K562 (cell line): ENCODE measurements at regions not wholly inside any gene's neighbourhood (a gene's known extent, or its start where the extent isn't known, plus 50 kb on each side); places are given as distances from the start of the nearest gene placed in this dataset.

ENCODE experiments used
- ATAC-seq: fragments of 200-7000 bp; cut with Tn5 transposase; 3 replicates; pipeline ENCODE4 v1.9.1; 2020; ENCODE audit warnings: moderate library complexity
- BruUV-seq: library from RNA; stranded (reverse); fragments of 400-500 nt; replicated peaks from 2 replicates; lab custom pipeline; 2021; lab: Mats Ljungman, UMichigan
- CTCF ChIA-PET: fragments of 300-600 bp; formaldehyde crosslinking; extraction: SDS; loops from one replicate; lab custom pipeline; 2021; ENCODE audit warnings: low intra/inter-chr PET ratio; lab: Yijun Ruan, JAX
- POLR2A ChIA-PET: fragments of 300-600, 350-650 bp; sonication (Branson Sonifier 250); formaldehyde crosslinking; extraction: SDS; loops from one replicate; lab custom pipeline; 2021; ENCODE audit warnings: antibody characterized with exemption, inconsistent platforms; lab: Yijun Ruan, JAX
- DNase-seq, 4 experiments: peaks; one replicate each; pipeline versions ENCODE4 v3.0.0 to v3.0.0-alpha.2; 2011 to 2018; ENCODE audit warnings: low spot score in 3 of 4, mixed read lengths in 3 of 4; ENCODE audit errors: extremely low read depth in 1 of 4
- FAIRE-seq: peaks from 2 replicates; lab custom pipeline; 2011; peaks lifted over from hg19 to GRCh38; lab: Jason Lieb, UNC
- H2AFZ ChIP-seq: 2 replicates; pipeline ENCODE4 v1.6.0; 2011; ENCODE audit warnings: low read depth, low read length, control low read depth, inconsistent platforms
- H3K27ac ChIP-seq: fragments of 200-600 bp; 3 replicates; pipeline ENCODE4 v1.8.0; 2011; ENCODE audit warnings: low read depth, mild to moderate bottlenecking, control low read depth, inconsistent platforms, low read length, moderate library complexity, mixed read lengths; ENCODE audit errors: extremely low read depth
- H3K27me3 ChIP-seq, 2 experiments: fragments of 300-600 bp in 1 of 2; 2 replicates in 1 of 2; 3 replicates in 1 of 2; pipeline versions ENCODE4 v1.6.0 to v1.8.0; 2011; ENCODE audit warnings: inconsistent platforms in 2 of 2, low read length in 2 of 2, mild to moderate bottlenecking in 1 of 2, mixed read lengths in 1 of 2, moderate library complexity in 1 of 2; ENCODE audit not compliant: control insufficient read depth in 2 of 2, insufficient read depth in 2 of 2
- H3K36me3 ChIP-seq: fragments of 300-600 bp; 3 replicates; pipeline ENCODE4 v1.8.0; 2011; ENCODE audit warnings: mild to moderate bottlenecking, low read length, inconsistent platforms; ENCODE audit not compliant: control insufficient read depth, insufficient read depth
- H3K4me1 ChIP-seq, 2 experiments: fragments of 200-600 bp in 1 of 2; replicated peaks in 1 of 2; 2 replicates in 1 of 2; 3 replicates in 1 of 2; pipeline versions ENCODE4 v1.5.1 to v1.8.0; 2011; ENCODE audit warnings: inconsistent platforms in 2 of 2, low read length in 2 of 2, mild to moderate bottlenecking in 1 of 2, mixed read lengths in 1 of 2, moderate library complexity in 1 of 2; ENCODE audit not compliant: control insufficient read depth in 2 of 2, insufficient read depth in 2 of 2
- H3K4me2 ChIP-seq: 2 replicates; pipeline ENCODE4 v1.6.1; 2011; ENCODE audit warnings: low read length, control low read depth, inconsistent platforms, mixed read lengths; ENCODE audit not compliant: insufficient read depth
- H3K4me3 ChIP-seq: fragments of 200-600 bp; sonication (generic), shearing (Covaris generic); 2 replicates; pipeline ENCODE4 v1.5.1; 2016; ENCODE audit warnings: control low read depth, inconsistent platforms
- H3K79me2 ChIP-seq: fragments of 200-600 bp; 3 replicates; pipeline ENCODE4 v1.8.0; 2011; ENCODE audit warnings: low read length, inconsistent platforms; ENCODE audit not compliant: control insufficient read depth, insufficient read depth
- H3K9ac ChIP-seq, 2 experiments: 2 replicates each; pipeline versions ENCODE4 v1.6.0 to v1.6.1; 2011; ENCODE audit warnings: low read depth in 2 of 2, low read length in 2 of 2, control low read depth in 1 of 2, inconsistent platforms in 1 of 2, mild to moderate bottlenecking in 1 of 2, mixed read lengths in 1 of 2; ENCODE audit not compliant: insufficient read depth in 1 of 2
- H3K9me1 ChIP-seq: one replicate; pipeline ENCODE4 v1.6.0; 2011; ENCODE audit warnings: inconsistent platforms, mild to moderate bottlenecking, low read length, moderate library complexity; ENCODE audit not compliant: control insufficient read depth, insufficient read depth
- H3K9me3 ChIP-seq: replicated peaks from 2 replicates; pipeline ENCODE4 v1.5.1; 2011; ENCODE audit warnings: low read depth, low read length, inconsistent platforms; ENCODE audit not compliant: control insufficient read depth, insufficient read depth
- H4K20me1 ChIP-seq: replicated peaks from 2 replicates; pipeline ENCODE4 v1.6.1; 2011; ENCODE audit warnings: low read length, inconsistent platforms, mixed read lengths; ENCODE audit not compliant: control insufficient read depth, insufficient read depth
- CBFB ChIP-seq: sonication (generic); formaldehyde crosslinking; IDR thresholded peaks from 2 replicates; pipeline ENCODE4 v1.4.0; 2020; ENCODE audit warnings: mild to moderate bottlenecking, missing genetic modification reagents
- CEBPB ChIP-seq: fragments of 450-650 bp; IDR thresholded peaks from 2 replicates; pipeline ENCODE4 v1.6.1; 2016; ENCODE audit warnings: missing genetic modification characterization, missing compliant biosample characterization
- CEBPG ChIP-seq, 3 experiments: fragments of 200-800 bp in 1 of 3; sonication (Bioruptor generic) in 1 of 3; sonication (generic) in 1 of 3; formaldehyde crosslinking in 1 of 3; IDR thresholded peaks in 2 of 3; conservative IDR thresholded peaks in 1 of 3; 2 replicates each; pipeline versions ENCODE4 v1.6.1 to v1.8.0; 2016 to 2022; ENCODE audit warnings: missing compliant biosample characterization in 2 of 3, missing genetic modification characterization in 2 of 3, mild to moderate bottlenecking in 1 of 3, missing genetic modification reagents in 1 of 3
- E2F8 ChIP-seq: fragments of 450-650 bp; IDR thresholded peaks from 2 replicates; pipeline ENCODE4 v1.7.1; 2018; ENCODE audit warnings: mild to moderate bottlenecking, low read depth; ENCODE audit not compliant: partially characterized antibody
- ESRRB ChIP-seq: fragments of 250-450 bp; sonication (Bioruptor Pico); IDR thresholded peaks from 2 replicates; pipeline ENCODE4 v1.5.0; 2020; ENCODE audit warnings: mild to moderate bottlenecking, moderate library complexity, borderline replicate concordance
- KLF13 ChIP-seq: fragments of 450-650 bp; IDR thresholded peaks from 2 replicates; pipeline ENCODE4 v1.6.1; 2016; ENCODE audit warnings: missing genetic modification characterization, low read depth, mild to moderate bottlenecking, missing compliant biosample characterization, moderate library complexity, borderline replicate concordance
- MTA1 ChIP-seq: fragments of 450-650 bp; IDR thresholded peaks from 2 replicates; pipeline ENCODE4 v1.6.1; 2017; ENCODE audit warnings: borderline replicate concordance
- OTX1 ChIP-seq: fragments of 450-650 bp; formaldehyde crosslinking; IDR thresholded peaks from 2 replicates; pipeline ENCODE4 v1.4.0; 2022; ENCODE audit warnings: mild to moderate bottlenecking
- ZNF121 ChIP-seq: sonication (generic); formaldehyde crosslinking; conservative IDR thresholded peaks from 2 replicates; pipeline ENCODE4 v1.8.0; 2022; ENCODE audit warnings: missing genetic modification reagents
- WGBS: fragments of 100-300 bp; shearing (Covaris generic); methylation state at CpG from one replicate; pipeline ENCODE4 v1.1.6; 2016; ENCODE audit warnings: low coverage, mixed read lengths; ENCODE audit not compliant: insufficient coverage; ENCODE audit errors: missing lambda C conversion rate; 5-methylcytosine and 5-hydroxymethylcytosine counted together
- in situ Hi-C: fragments of 300-500 bp; cut with MboI; formaldehyde crosslinking; loops from 4 replicates; pipeline ENCODE4 v1.15.0; 2018; ENCODE audit warnings: inconsistent platforms, mixed read lengths
- intact Hi-C: fragments of 100-400 bp; cut with micrococcal nuclease; formaldehyde crosslinking; loops from 2 replicates; pipeline ENCODE4 v1.14.2; 2022
- TF ChIP-seq, protein P1 (sequence below), 2 experiments: IDR thresholded peaks; 2 replicates each; pipeline ENCODE4 v1.6.1; 2012; ENCODE audit warnings: improper control_type of control experiment in 2 of 2, low read depth in 2 of 2, low read length in 2 of 2, borderline replicate concordance in 1 of 2

- DNase-seq: no peak
- no peaks in the 10 kb centered on the region for H3K36me3 ChIP-seq
- no peaks in the 10 kb centered on the region for H3K9me3 ChIP-seq
- POLR2A ChIA-PET: no interaction called here
- H3K27ac ChIP-seq: no peak overlapping the region
- no peak for FAIRE-seq
- no peak overlapping the region for H3K4me2 ChIP-seq
- H4K20me1 ChIP-seq: no peaks in the 10 kb centered on the region
- TF ChIP-seq CEBPG (CRISPR knock-in tag; IDR thresholded peaks at IDR 0.05) (no peak), CEBPG (tag; conservative IDR thresholded peaks at IDR 0.05 in 1 of 2, IDR thresholded peaks at IDR 0.05 in 1 of 2) (peak in 1 of 2 experiments; percentile 73; a peak in 2 of 4 replicates), OTX1 (no peak), CEBPB (tag) (0 out of 2 replicates have a peak, but pooled peaks have one; percentile 22)
- no peaks in the 10 kb centered on the region for H3K4me1 ChIP-seq
- 0% methylated on average over 1 of the region's 1 CpG for WGBS
- CTCF ChIA-PET: no interaction called here
- H3K79me2 ChIP-seq: no peaks in the 10 kb centered on the region
- no peak for ATAC-seq
- no peaks in the 10 kb centered on the region for H3K27me3 ChIP-seq
- H3K4me3 ChIP-seq: no peak overlapping the region
- no peaks in the 10 kb centered on the region for H3K9me1 ChIP-seq
- intact Hi-C loops: no loop called here
- in situ Hi-C loops: no loop called here
- H2AFZ ChIP-seq: no peak overlapping the region
- no peak overlapping the region for H3K9ac ChIP-seq
- no TSS peak for BruUV-seq
Measured at GRCh38 chr5:118040496-118040895, 947.9 kb downstream of the DTWD2 start.

DNA sequence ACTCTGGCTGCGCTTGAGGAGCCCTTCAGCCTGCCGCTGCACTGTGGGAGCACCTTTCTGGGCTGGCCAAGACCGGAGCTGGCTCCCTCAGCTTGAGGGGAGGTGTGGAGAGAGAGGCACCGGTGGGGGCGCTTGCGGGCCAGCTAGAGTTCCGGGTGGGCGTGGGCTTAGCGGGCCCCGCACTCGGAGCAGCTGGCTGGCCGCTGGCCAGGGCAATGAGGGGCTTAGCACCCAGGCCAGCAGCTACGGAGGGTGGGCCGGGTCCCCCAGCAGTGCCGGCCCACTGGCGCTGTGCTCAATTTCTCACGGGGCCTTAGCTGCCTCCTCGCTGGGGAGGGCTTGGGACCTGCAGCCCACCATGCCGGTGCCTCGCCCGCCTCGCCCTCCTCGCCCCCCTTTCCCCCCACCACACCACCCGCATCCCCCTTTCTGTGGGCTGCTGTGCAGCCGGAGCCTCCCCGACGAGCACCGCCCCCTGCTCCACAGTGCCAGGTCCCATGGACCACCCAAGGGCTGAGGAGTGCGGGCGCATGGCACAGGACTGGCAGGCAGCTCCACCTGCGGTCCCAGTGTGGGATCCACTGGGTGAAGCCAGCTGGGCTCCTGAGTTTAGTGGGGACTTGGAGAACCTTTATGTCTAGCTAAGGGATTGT is 954.5 kb downstream of the DTWD2 start:
- H3K27ac ChIP-seq: no peak overlapping the region
- no peak for DNase-seq
- no peak overlapping the region for H3K4me2 ChIP-seq
- no peaks in the 10 kb centered on the region for H3K9me1 ChIP-seq
- no peaks in the 10 kb centered on the region for H3K27me3 ChIP-seq
- no peak overlapping the region for H2AFZ ChIP-seq
- no peaks in the 10 kb centered on the region for H4K20me1 ChIP-seq
- WGBS: 0% methylated on average over 9 of the region's 31 CpGs
- no peaks in the 10 kb centered on the region for H3K36me3 ChIP-seq
- no peaks in the 10 kb centered on the region for H3K9me3 ChIP-seq
- H3K4me1 ChIP-seq: no peaks in the 10 kb centered on the region
- CTCF ChIA-PET: no interaction called here
- in situ Hi-C loops: no loop called here
- ATAC-seq: no peak
- H3K4me3 ChIP-seq: no peak overlapping the region
- FAIRE-seq: no peak
- BruUV-seq: no TSS peak
- no peaks in the 10 kb centered on the region for H3K79me2 ChIP-seq
- H3K9ac ChIP-seq: no peak overlapping the region
- POLR2A ChIA-PET: no interaction called here
- intact Hi-C loops: no loop called here
- TF ChIP-seq E2F8 (no peak), MTA1 (no peak), KLF13 (no peak), CBFB (CRISPR knock-in tag) (no peak), ESRRB (CRISPR knock-in tag) (no peak), ZNF121 (CRISPR knock-in tag) (no peak)
- TF ChIP-seq, protein P1, sequence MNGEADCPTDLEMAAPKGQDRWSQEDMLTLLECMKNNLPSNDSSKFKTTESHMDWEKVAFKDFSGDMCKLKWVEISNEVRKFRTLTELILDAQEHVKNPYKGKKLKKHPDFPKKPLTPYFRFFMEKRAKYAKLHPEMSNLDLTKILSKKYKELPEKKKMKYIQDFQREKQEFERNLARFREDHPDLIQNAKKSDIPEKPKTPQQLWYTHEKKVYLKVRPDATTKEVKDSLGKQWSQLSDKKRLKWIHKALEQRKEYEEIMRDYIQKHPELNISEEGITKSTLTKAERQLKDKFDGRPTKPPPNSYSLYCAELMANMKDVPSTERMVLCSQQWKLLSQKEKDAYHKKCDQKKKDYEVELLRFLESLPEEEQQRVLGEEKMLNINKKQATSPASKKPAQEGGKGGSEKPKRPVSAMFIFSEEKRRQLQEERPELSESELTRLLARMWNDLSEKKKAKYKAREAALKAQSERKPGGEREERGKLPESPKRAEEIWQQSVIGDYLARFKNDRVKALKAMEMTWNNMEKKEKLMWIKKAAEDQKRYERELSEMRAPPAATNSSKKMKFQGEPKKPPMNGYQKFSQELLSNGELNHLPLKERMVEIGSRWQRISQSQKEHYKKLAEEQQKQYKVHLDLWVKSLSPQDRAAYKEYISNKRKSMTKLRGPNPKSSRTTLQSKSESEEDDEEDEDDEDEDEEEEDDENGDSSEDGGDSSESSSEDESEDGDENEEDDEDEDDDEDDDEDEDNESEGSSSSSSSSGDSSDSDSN (IDR thresholded peaks at IDR 0.05; ENCODE audit: borderline replicate concordance in 1 of 2, low read depth in 2 of 2, low read length in 2 of 2): no peak
